MM.1S (cell line): ENCODE measurements at regions not wholly inside any gene's neighbourhood (a gene's known extent, or its start where the extent isn't known, plus 50 kb on each side); places are given as distances from the start of the nearest gene placed in this dataset.

Source experiments
- CTCF ChIP-seq: fragments of 300-600 bp; sonication (generic); IDR thresholded peaks from 2 replicates; pipeline ENCODE4 v1.5.1; 2016; ENCODE audit warnings: antibody characterized with exemption, low read length, mixed read lengths
- EZH2 ChIP-seq: fragments of 300-600 bp; sonication (generic); optimal IDR thresholded peaks from 2 replicates; pipeline ENCODE3; 2017; ENCODE audit warnings: low read depth, mild to moderate bottlenecking, antibody characterized with exemption, low read length, mixed read lengths

GRCh38 chr17:27381007-27381501 is 75.2 kb upstream of the KSR1 start:
- TF ChIP-seq CTCF, result peak; percentile 99
- TF ChIP-seq EZH2, result no peak
